ENCODE measurements at regions not wholly inside any gene's neighbourhood (a gene's known extent, or its start where the extent isn't known, plus 50 kb on each side); places are given as distances from the start of the nearest gene placed in this dataset.

- Histone ChIP-seq H3K4me1 (ENCODE audit: control insufficient read depth in 2 of 2, insufficient read depth in 2 of 2, low read length in 1 of 2) (no peaks in the 10 kb centered on the region), H3K27me3 (ENCODE audit: control insufficient read depth in 1 of 2, insufficient read depth in 2 of 2, low read length in 2 of 2) (no peaks in the 10 kb centered on the region), H3K36me3 (ENCODE audit: control insufficient read depth in 2 of 2, insufficient read depth in 2 of 2, low read length in 1 of 2) (no peaks in the 10 kb centered on the region), H3K27ac (ENCODE audit: low read depth in 2 of 2, low read length in 1 of 2) (no peak overlapping the region), H3K9me3 (ENCODE audit: control insufficient read depth in 2 of 2, insufficient read depth in 1 of 2, low read depth in 1 of 2, low read length in 1 of 2) (peaks cover 0 to 4% of the 10 kb centered on the region in 2 donors), H3K4me3 (ENCODE audit: low read depth in 1 of 2, low read length in 2 of 2) (no peak overlapping the region)
- WGBS, 2 donors, result 70 to 78% methylated on average over 1 of the region's 1 CpG
Measured at GRCh38 chr2:107027205-107027604, 141.2 kb upstream of the ST6GAL2 start.

DNA sequence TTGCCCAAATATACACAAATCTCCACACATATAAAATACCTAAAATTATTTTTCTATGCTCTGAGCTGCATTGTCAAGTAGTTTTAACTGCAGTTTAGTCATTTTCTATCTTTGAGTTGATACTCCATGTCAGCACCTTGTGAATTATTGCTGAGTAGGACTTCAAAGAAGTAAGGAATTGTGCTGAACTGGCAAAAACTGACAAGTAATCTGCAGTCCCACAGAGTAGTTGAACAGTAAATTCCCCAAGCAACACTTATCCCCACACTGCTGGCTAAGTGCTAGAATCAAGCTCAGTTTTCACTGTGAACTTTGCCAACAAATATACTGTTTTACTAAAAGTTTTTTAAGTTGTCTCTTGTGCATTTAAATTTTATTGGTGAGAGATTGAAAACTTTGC, 141.8 kb upstream of the ST6GAL2 start:
- Histone ChIP-seq H3K27me3 (ENCODE audit: control insufficient read depth in 1 of 2, insufficient read depth in 2 of 2, low read length in 2 of 2) (no peaks in the 10 kb centered on the region), H3K9me3 (ENCODE audit: control insufficient read depth in 2 of 2, insufficient read depth in 1 of 2, low read depth in 1 of 2, low read length in 1 of 2) (peaks cover 0 to 4% of the 10 kb centered on the region in 2 donors), H3K4me3 (ENCODE audit: low read depth in 1 of 2, low read length in 2 of 2) (no peak overlapping the region), H3K4me1 (ENCODE audit: control insufficient read depth in 2 of 2, insufficient read depth in 2 of 2, low read length in 1 of 2) (no peaks in the 10 kb centered on the region), H3K27ac (ENCODE audit: low read depth in 2 of 2, low read length in 1 of 2) (no peak overlapping the region), H3K36me3 (ENCODE audit: control insufficient read depth in 2 of 2, insufficient read depth in 2 of 2, low read length in 1 of 2) (no peaks in the 10 kb centered on the region)

- H3K4me3 ChIP-seq (ENCODE audit: low read depth in 1 of 2, low read length in 2 of 2), result no peak overlapping the region
- H3K27me3 ChIP-seq (ENCODE audit: control insufficient read depth in 1 of 2, insufficient read depth in 2 of 2, low read length in 2 of 2), result no peaks in the 10 kb centered on the region
- no peaks in the 10 kb centered on the region for H3K36me3 ChIP-seq (ENCODE audit: control insufficient read depth in 2 of 2, insufficient read depth in 2 of 2, low read length in 1 of 2)
- no peak overlapping the region for H3K27ac ChIP-seq (ENCODE audit: low read depth in 2 of 2, low read length in 1 of 2)
- no peaks in the 10 kb centered on the region for H3K4me1 ChIP-seq (ENCODE audit: control insufficient read depth in 2 of 2, insufficient read depth in 2 of 2, low read length in 1 of 2)
- 19 to 37% methylated on average over 1 of the region's 1 CpG for WGBS, 2 donors
- H3K9me3 ChIP-seq (ENCODE audit: control insufficient read depth in 2 of 2, insufficient read depth in 1 of 2, low read depth in 1 of 2, low read length in 1 of 2), result peaks cover 0 to 4% of the 10 kb centered on the region in 2 donors
Measured at GRCh38 chr2:107028661-107029060, 142.7 kb upstream of the ST6GAL2 start.

GRCh38 chr2:107036293-107036692, 150.3 kb upstream of the ST6GAL2 start:
- Histone ChIP-seq H3K9me3 (ENCODE audit: control insufficient read depth in 2 of 2, insufficient read depth in 1 of 2, low read depth in 1 of 2, low read length in 1 of 2) (no peaks in the 10 kb centered on the region), H3K27me3 (ENCODE audit: control insufficient read depth in 1 of 2, insufficient read depth in 2 of 2, low read length in 2 of 2) (no peaks in the 10 kb centered on the region), H3K36me3 (ENCODE audit: control insufficient read depth in 2 of 2, insufficient read depth in 2 of 2, low read length in 1 of 2) (no peaks in the 10 kb centered on the region), H3K4me1 (ENCODE audit: control insufficient read depth in 2 of 2, insufficient read depth in 2 of 2, low read length in 1 of 2) (no peaks in the 10 kb centered on the region), H3K27ac (ENCODE audit: low read depth in 2 of 2, low read length in 1 of 2) (no peak overlapping the region), H3K4me3 (ENCODE audit: low read depth in 1 of 2, low read length in 2 of 2) (no peak overlapping the region)
- WGBS, 2 donors, result 89 to 90% methylated on average over 5 of the region's 5 CpGs

DNA sequence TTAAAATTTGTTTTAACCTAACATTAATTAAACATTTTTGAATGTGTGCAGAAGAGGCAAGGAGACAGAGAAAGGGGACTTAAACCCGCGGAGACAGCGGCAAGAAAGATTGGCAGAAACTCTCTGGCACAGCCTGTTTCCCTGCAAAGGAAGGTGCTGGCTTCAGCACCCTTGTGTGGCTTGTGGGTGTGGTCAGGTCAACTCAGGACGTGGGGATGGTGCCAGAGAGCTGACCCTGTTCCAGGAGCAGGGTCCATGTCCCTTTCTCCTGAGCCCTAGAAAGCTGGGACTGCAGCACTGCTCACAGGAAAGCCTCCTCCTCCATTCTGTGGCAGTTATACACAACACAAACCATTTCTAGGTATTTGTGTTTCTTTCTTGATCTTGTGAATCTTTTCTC, 176.2 kb upstream of the ST6GAL2 start:
- Histone ChIP-seq H3K27ac (ENCODE audit: low read depth in 2 of 2, low read length in 1 of 2) (no peak overlapping the region), H3K27me3 (ENCODE audit: control insufficient read depth in 1 of 2, insufficient read depth in 2 of 2, low read length in 2 of 2) (no peaks in the 10 kb centered on the region), H3K4me3 (ENCODE audit: low read depth in 1 of 2, low read length in 2 of 2) (no peak overlapping the region), H3K4me1 (ENCODE audit: control insufficient read depth in 2 of 2, insufficient read depth in 2 of 2, low read length in 1 of 2) (peaks cover 0 to 3% of the 10 kb centered on the region in 2 donors), H3K36me3 (ENCODE audit: control insufficient read depth in 2 of 2, insufficient read depth in 2 of 2, low read length in 1 of 2) (no peaks in the 10 kb centered on the region), H3K9me3 (ENCODE audit: control insufficient read depth in 2 of 2, insufficient read depth in 1 of 2, low read depth in 1 of 2, low read length in 1 of 2) (no peaks in the 10 kb centered on the region)
- 21 to 34% methylated on average over 4 of the region's 4 CpGs for WGBS, 2 donors

- no peaks in the 10 kb centered on the region for H3K27me3 ChIP-seq (ENCODE audit: control insufficient read depth in 1 of 2, insufficient read depth in 2 of 2, low read length in 2 of 2)
- H3K27ac ChIP-seq (ENCODE audit: low read depth in 2 of 2, low read length in 1 of 2), result no peak overlapping the region
- no peaks in the 10 kb centered on the region for H3K9me3 ChIP-seq (ENCODE audit: control insufficient read depth in 2 of 2, insufficient read depth in 1 of 2, low read depth in 1 of 2, low read length in 1 of 2)
- H3K4me1 ChIP-seq (ENCODE audit: control insufficient read depth in 2 of 2, insufficient read depth in 2 of 2, low read length in 1 of 2), result peaks cover 0 to 3% of the 10 kb centered on the region in 2 donors
- H3K36me3 ChIP-seq (ENCODE audit: control insufficient read depth in 2 of 2, insufficient read depth in 2 of 2, low read length in 1 of 2), result no peaks in the 10 kb centered on the region
- no peak overlapping the region for H3K4me3 ChIP-seq (ENCODE audit: low read depth in 1 of 2, low read length in 2 of 2)
- 54 to 61% methylated on average over 5 of the region's 5 CpGs for WGBS, 2 donors
Measured at GRCh38 chr2:107062599-107063220, 176.7 kb upstream of the ST6GAL2 start.

GRCh38 chr2:107063228-107063627, 177.3 kb upstream of the ST6GAL2 start:
- Histone ChIP-seq H3K4me1 (ENCODE audit: control insufficient read depth in 2 of 2, insufficient read depth in 2 of 2, low read length in 1 of 2) (peaks cover 0 to 3% of the 10 kb centered on the region in 2 donors), H3K36me3 (ENCODE audit: control insufficient read depth in 2 of 2, insufficient read depth in 2 of 2, low read length in 1 of 2) (no peaks in the 10 kb centered on the region), H3K27me3 (ENCODE audit: control insufficient read depth in 1 of 2, insufficient read depth in 2 of 2, low read length in 2 of 2) (no peaks in the 10 kb centered on the region), H3K9me3 (ENCODE audit: control insufficient read depth in 2 of 2, insufficient read depth in 1 of 2, low read depth in 1 of 2, low read length in 1 of 2) (no peaks in the 10 kb centered on the region), H3K4me3 (ENCODE audit: low read depth in 1 of 2, low read length in 2 of 2) (no peak overlapping the region), H3K27ac (ENCODE audit: low read depth in 2 of 2, low read length in 1 of 2) (no peak overlapping the region)
- WGBS, 2 donors, result 82 to 83% methylated on average over 3 of the region's 3 CpGs

DNA sequence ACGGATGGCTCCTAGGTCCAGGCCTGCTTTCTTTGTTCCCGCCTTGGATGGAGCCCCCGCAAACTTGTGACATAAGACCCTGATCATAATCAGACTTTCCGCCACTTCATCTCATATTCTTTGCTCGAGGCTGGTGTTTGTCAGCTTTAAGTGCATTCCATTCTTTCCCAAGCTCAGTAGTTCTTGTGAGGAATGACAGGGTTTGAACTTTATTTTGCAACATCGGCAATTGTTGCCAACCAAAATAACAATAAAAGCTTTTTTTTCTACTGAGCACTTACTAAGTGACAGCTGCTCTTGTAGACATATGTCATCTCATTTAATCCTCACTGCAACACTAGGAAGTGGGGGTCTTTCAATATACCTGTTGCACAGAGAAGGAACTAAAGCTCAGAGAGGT, 178.8 kb upstream of the ST6GAL2 start:
- Histone ChIP-seq H3K36me3 (ENCODE audit: control insufficient read depth in 2 of 2, insufficient read depth in 2 of 2, low read length in 1 of 2) (no peaks in the 10 kb centered on the region), H3K4me1 (ENCODE audit: control insufficient read depth in 2 of 2, insufficient read depth in 2 of 2, low read length in 1 of 2) (peaks cover 0 to 3% of the 10 kb centered on the region in 2 donors), H3K9me3 (ENCODE audit: control insufficient read depth in 2 of 2, insufficient read depth in 1 of 2, low read depth in 1 of 2, low read length in 1 of 2) (no peaks in the 10 kb centered on the region), H3K4me3 (ENCODE audit: low read depth in 1 of 2, low read length in 2 of 2) (no peak overlapping the region), H3K27me3 (ENCODE audit: control insufficient read depth in 1 of 2, insufficient read depth in 2 of 2, low read length in 2 of 2) (no peaks in the 10 kb centered on the region), H3K27ac (ENCODE audit: low read depth in 2 of 2, low read length in 1 of 2) (no peak overlapping the region)
- 83 to 84% methylated on average over 6 of the region's 6 CpGs for WGBS, 2 donors

DNA sequence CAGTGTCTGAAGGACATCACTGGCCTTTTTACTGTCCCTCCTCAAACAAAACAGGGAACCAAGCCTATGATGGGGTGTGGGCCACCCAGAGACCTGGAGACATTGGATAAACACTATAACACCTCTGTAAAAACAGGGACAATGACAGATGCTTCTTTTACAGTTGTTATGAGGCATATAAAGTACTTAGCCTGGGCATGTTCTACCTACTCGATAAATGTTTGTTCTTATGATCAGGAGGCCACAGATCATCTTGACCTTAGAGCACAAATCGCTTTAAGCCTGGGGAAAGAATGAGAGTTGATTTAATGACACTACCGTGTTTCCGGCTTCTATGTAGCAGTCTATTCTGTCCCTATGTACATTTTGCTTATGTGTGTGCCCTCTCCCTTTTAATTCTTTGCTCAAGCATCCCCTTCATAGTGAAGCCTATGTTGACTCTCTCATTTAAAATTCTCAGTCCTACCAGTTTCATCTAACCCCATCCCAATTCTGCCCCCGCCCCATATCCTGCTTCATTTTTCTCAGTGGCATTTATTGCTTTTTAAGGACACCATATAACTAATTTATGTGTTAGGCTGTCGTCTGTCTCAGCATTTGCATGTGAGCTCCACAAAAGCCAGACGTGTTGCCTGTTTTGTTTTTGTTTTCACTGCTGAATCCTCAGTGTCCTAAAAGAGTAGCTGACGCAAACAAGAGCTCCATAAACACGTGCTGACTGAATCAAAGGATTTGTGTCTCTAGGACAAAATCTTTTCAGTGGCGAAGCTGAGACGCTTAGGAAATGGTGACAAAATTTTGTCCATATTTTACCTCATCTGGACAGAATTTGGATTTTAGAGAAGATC, 182.3 kb upstream of the ST6GAL2 start:
- Histone ChIP-seq H3K36me3 (ENCODE audit: control insufficient read depth in 2 of 2, insufficient read depth in 2 of 2, low read length in 1 of 2) (no peaks in the 10 kb centered on the region), H3K4me1 (ENCODE audit: control insufficient read depth in 2 of 2, insufficient read depth in 2 of 2, low read length in 1 of 2) (no peaks in the 10 kb centered on the region), H3K9me3 (ENCODE audit: control insufficient read depth in 2 of 2, insufficient read depth in 1 of 2, low read depth in 1 of 2, low read length in 1 of 2) (no peaks in the 10 kb centered on the region), H3K4me3 (ENCODE audit: low read depth in 1 of 2, low read length in 2 of 2) (no peak overlapping the region), H3K27me3 (ENCODE audit: control insufficient read depth in 1 of 2, insufficient read depth in 2 of 2, low read length in 2 of 2) (no peaks in the 10 kb centered on the region), H3K27ac (ENCODE audit: low read depth in 2 of 2, low read length in 1 of 2) (peak overlapping the region in 1 of 2 donors; percentile 55)
- WGBS, 2 donors, result 62 to 72% methylated on average over 11 of the region's 11 CpGs

GRCh38 chr2:107069890-107070289, 183.9 kb upstream of the ST6GAL2 start:
- Histone ChIP-seq H3K9me3 (ENCODE audit: control insufficient read depth in 2 of 2, insufficient read depth in 1 of 2, low read depth in 1 of 2, low read length in 1 of 2) (peaks cover 0 to 2% of the 10 kb centered on the region in 2 donors), H3K4me3 (ENCODE audit: low read depth in 1 of 2, low read length in 2 of 2) (no peak overlapping the region), H3K27ac (ENCODE audit: low read depth in 2 of 2, low read length in 1 of 2) (no peak overlapping the region), H3K36me3 (ENCODE audit: control insufficient read depth in 2 of 2, insufficient read depth in 2 of 2, low read length in 1 of 2) (no peaks in the 10 kb centered on the region), H3K4me1 (ENCODE audit: control insufficient read depth in 2 of 2, insufficient read depth in 2 of 2, low read length in 1 of 2) (no peaks in the 10 kb centered on the region), H3K27me3 (ENCODE audit: control insufficient read depth in 1 of 2, insufficient read depth in 2 of 2, low read length in 2 of 2) (no peaks in the 10 kb centered on the region)
- 68 to 69% methylated on average over 2 of the region's 2 CpGs for WGBS, 2 donors
